Stimulated activated naive CD4-positive, alpha-beta T cell (primary cell): ENCODE measurements at regions not wholly inside any gene's neighbourhood (a gene's known extent, or its start where the extent isn't known, plus 50 kb on each side); places are given as distances from the start of the nearest gene placed in this dataset.
"Not testable (repeated sequence)": the region's sequence is repeated elsewhere in the genome, so short reads cannot be mapped to it uniquely, and the experiment has no call there.

Source experiments
- DNase-seq, 6 experiments: peaks; one replicate each; lab custom pipeline; 2025; lab: John Stamatoyannopoulos, UW

DNA sequence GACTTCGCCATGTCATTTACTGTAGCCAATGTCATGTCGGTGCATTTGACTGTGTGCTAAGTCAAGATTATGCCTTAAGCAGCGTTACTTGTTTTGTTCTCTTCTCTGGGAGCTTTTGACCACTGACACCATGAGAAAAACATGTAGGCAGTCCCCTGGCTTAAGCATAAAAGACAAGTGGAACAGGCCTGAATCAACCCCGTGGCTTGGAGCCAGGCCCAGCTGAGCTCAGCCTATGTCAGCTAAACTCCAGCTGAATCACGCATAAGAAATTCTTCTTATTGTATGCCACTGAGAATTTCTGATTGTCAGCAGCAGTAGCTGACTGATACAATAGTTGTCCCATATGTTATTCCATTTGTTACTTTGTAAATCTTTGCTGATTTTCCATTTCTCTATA lies 261.9 kb downstream of the CBLL2 start:
- no peak for DNase-seq

DNA sequence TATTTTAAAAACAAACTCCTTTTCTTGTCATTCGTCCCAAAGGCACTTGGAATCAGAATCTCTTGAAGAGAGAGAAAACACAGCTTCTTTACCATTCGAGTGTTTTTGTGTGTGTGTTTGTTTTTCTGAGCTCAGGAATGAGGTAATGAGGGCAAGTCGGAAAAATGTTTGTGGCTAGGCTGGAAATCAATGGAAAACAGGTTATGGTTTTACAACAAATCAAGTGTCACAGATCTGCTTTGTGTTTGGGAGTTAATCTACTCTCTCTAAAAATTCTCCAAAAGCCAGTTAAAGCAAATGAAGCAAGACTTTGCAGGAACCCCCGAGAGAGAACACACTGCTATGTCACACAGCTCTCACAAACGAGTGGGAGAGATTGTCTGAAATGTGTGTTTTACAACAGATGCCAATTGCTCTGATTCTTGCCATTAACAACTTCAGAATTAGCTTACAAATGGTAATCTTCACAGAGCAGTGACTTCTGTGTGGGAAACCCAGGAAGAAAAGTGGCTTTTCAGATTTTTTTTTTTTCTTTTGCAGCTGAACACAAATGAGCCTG lies 264.1 kb downstream of the CBLL2 start:
- DNase-seq, result no peak

DNA sequence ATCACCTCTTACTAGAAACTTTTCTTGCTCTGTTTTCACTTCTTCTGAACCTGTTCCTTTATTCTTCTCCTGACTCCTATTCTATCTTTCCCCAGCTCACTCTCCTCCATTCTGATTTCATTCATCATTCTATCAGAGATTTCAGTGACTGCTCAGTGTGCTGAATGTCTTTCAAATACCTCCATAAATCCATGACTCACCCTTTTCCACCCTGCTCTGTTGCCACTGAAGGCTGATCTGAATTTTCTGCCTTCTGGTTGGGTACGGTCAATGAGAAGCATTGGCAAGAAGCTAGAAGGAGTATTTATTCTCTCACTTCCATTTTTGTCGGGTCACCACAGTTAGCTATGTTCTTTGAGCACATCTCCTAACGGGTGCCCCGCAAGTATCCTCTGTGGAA lies 265.9 kb downstream of the CBLL2 start:
- DNase-seq, result no peak

DNA sequence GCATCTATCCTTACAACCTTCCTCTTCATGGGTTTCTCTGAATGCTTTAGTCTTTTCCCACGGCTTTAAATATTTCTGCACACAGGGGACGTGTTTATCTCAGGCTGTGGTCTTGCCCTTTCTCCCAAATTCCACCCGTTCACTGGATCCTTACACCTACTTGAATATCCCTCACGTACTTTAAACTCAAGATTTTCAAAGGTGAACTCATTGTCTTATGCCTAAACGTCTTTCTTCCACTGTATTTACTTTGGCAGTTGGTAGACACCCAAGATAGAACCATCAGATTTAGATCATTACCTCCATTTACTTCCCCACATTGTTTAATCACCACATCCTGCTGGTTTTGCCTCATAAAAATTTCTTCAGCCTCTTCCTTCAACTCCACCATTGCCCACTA lies 269.2 kb downstream of the CBLL2 start:
- DNase-seq, result no peak

DNA sequence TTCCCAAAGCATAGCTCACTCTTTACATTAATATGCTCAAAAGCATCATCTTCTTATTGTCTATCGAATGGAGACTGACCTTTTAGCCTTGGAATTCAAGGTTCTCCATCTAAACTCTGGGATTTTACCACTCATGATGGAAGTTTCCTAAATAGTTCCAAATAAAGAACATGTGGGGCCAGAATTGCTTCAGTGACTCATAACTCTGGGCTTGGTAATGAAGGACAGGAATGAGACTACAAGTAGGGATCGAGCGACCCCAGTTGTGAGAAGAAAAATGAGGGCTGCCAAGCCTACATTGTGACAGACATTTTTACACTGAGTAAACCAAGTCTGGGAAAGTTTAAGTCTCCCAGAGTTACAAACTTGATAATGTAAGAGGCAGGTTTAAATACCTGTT lies 269.9 kb downstream of the CBLL2 start:
- no peak for DNase-seq

DNA sequence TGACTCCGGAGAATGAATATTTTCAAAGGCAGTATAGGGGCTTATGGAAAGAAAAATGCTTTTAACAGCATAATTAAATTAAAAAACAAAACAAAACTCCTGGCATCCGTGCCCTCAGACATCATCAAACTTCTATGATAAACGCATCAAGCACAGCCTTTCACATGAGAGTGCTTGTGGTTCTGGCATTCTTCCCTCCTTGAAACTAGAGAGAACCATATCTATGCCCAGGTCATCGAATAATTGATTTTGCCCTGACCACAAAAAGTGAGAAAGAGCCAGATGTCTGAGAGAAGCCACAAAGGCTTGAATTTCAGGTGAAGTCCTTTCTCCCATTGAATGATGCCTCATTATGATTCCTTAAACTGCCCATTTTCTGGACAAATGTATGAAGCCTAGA lies 286.8 kb downstream of the CBLL2 start:
- DNase-seq, result no peak

DNA sequence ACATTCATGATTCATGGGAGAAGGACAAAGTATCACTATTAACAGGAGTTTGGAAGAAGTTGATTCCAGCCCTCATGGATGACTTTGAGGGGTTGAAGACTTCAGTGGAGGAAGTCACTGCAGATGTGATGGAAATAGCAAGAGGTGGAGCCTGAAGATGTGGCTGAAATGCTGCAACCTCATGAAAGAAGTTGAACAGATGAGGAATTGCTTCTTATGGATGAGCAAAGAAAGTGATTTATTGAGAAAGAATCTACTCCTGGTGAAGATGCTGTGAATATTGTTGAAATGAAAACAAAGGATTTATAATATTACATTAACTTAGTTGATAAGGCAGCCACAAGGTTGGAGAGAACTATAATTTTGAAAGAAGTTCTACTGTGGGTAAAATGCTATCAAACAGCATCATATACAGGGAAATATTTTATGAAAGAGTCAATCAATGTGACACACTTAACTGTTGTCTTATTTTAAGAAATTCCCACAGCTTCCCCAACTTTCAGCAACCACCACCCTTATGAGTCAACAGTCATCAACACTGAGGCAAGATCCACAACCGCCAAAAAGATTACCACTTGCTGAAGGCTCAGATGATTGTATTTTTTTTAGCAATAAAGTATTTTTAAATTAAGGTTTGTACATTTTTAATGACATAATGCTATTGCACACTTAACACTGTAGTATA lies 302.6 kb downstream of the CBLL2 start:
- no peak for DNase-seq

DNA sequence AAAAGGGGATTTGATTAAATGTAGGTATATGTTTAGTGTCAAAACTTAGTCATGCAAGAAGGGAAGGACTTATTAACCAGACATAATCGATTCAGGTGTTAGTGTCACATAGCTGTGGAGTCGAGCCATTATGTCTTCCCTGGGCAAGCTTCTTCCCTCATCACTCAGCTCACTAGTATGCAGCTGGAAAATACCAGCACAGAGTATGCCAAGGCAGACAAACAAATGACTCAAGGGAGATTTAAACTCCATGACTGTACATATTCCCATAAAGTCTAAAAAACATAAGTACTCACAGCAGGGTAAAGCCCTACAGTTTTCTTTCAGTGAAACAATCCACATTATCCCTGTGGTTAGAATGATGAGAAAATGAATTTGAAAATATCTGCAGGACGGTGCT lies 304.5 kb downstream of the CBLL2 start:
- DNase-seq, result no peak

DNA sequence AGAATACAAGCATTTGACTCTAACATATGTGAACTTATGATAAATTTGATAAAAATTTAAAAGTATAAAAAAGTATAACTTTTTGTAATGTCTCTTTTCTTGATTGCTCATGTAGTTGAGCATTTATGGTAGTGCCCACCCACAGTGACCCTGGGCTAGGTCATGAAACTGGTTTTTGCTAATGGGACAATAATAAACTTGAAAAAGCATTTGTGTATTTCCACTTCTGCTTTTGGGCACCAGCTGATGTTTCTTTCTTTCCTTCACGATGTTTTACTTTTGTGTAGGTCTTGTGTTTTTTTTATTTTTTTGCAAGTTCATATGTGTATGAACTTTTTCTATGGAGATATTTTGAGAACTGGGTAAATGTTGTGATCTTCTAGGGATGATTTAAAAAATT lies 313.1 kb downstream of the CBLL2 start:
- no peak for DNase-seq

DNA sequence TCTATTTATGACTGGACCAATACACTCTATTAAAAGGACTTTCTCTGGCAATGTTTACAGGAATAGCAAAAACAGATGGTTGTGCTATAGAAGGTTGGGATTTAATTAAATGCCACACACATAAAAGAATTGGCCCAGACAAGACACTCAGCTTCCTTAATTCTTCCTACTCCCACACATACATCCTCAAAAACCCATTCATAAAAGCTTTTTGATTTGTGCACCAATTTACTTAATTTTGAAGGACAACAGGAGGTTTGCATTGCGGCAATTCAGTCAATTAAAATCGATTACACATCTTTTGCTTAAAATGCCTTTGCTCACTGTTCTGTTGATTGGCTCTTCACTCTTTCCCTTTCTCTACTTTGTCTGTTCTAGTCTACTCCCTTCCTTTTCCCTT lies 317.1 kb downstream of the CBLL2 start:
- no peak for DNase-seq

DNA sequence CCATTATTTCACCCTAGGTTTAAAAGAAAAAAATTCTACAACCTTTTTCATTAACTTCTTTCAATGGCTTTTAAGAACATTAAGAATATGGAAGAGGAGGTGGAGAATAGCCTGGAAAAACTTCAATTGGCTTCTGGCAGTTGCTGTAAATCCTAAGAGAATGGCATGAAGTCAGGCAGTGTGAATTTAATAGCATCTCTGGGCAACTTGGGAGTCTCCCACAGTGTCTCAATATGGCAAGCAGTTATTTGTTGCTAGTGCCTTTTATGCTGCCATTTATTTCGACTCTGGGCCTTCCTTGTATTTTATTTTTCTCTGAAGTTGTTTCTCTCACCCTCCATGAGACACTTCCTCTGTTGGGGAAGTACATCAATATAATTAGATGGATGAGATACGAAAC lies 322.1 kb downstream of the CBLL2 start:
- DNase-seq, result no peak

DNA sequence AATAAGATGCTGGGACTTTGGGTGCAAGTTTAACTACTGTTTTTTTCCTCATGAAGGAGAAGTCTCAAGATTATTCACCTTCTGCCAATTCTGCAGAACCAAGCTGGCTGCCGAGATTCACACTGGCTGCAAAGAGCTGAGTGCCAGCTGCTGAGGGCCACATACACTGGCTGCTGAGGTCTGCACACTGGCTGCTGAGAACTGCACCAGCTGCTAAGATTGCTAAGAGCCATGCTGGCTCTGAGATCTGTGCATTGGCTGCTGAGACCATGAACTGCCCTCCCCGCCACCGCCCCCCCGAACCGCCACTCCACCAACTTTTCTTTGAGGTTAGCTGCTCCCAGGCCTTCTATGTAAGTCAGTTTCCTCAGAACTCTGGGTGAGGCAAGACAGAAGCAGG lies 330.3 kb downstream of the CBLL2 start:
- DNase-seq, result no peak

DNA sequence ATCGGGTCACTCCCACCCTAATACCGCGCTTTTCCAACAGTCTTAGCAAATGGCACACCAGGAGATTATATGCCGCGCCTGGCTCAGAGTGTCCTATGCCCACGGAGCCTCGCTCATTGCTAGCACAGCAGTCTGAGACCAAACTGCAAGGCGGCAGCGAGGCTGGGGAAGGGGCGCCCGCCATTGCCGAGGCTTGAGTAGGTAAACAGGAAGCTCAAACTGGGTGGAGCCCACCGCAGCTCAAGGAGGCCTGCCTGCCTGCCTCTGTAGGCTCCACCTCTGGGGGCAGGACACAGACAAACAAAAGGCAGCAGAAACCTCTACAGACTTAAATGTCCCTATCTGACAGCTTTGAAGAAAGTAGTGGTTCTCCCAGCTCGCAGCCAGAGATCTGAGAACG lies 336.7 kb downstream of the CBLL2 start:
- not testable (repeated sequence) for DNase-seq

DNA sequence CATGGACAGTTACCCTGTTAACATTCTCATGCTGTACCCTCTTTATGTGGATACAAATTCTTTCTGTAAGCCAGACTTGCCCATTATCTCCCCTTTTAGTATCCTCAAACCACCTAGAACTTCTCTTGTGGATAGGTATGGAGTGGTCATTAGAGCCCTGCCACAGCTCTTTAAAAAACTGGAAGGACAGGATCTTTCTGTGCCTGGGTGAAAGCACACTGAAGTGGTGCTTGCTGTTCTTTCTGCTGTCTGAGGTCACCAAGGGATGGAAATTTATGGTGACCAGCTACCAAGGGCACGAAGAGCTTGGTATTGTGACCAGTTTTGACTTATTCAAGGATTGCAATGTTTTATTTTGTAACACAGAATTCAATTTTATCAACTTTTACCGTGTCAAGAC lies 344.2 kb downstream of the CBLL2 start:
- no peak for DNase-seq

DNA sequence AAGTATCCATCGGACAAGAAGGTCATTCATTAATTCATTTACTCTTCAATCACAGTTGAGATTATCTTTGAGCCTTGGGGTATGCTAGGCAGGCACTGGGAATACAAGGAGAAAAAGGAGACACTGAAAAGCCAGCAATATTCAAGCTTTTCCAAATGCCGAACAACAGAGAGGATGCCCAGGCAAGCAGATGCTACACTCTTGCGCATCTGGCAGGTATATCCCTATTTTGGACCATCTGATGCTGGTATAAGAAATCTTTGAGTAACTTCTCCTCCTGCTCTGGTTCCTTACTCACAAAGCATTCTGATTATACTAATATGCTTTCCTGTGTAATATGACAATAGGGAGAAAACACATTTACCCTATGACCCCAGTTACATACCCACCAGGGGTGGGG lies 354.9 kb downstream of the CBLL2 start:
- no peak for DNase-seq

DNA sequence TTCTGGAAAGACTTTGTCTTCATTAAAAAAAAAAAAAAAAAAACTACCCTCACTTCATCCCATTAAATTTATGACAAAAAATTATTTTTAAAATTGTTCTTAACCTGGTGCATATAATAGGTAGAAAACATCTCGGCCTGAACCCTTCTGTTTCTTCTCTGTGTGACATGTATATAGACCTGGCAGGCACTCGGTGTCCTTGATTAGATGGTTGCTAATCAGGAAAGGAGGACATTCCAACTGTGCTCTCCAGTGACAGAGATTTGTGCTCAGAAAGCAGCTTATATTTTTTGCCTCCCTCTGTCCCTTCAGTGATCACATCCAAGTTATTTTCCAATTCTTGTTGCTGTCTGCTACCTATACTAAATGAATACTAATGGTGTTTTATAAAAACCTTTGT lies 355.6 kb downstream of the CBLL2 start:
- DNase-seq, result no peak

DNA sequence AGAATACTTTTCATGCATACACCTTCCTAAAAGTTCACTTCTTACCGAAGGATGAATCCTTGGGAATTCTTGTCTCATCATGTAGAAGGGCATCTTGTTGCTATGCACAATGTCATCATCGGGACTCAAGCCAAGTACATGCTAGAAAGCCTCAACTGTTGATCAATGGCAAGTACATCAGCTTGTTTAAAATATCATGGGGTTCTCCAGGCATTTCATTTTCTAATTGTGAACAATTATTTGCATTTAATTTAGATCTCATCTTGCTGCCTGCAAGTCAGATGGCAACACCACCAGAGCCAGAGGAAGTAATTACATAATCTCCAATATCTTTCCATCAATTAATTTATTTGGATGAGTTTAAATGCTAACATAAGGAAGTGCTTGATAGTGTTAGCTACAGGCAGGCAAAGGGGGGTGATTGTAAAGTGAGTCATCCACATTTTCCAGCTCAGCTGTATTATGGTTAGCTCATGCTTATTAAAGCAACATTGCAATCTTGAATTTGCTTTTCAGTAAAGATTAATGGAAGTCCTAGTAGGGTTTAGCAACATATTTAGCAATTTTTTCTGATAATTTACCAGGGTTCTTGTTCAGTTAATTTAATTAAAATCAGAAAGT lies 356.5 kb downstream of the CBLL2 start:
- no peak for DNase-seq

DNA sequence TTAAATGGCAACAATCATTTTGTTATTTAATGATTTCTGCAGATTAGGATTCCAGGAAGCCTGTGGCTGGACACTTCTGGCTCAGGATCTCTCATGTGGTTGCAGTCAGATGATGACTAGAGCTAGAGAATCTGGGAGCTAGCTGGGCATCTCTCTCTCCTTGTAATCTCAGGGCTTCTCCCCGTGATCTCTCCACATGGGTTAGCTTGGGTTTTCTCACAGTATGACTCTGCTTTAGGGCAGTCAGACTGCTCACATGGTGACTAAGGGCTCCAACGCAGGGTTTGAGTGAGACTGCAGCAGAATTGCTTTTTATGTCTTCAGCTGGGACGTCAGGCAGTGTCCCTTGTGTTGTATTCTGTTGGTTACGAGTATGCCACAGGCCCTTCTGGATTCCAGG lies 361.4 kb downstream of the CBLL2 start:
- DNase-seq, result no peak

DNA sequence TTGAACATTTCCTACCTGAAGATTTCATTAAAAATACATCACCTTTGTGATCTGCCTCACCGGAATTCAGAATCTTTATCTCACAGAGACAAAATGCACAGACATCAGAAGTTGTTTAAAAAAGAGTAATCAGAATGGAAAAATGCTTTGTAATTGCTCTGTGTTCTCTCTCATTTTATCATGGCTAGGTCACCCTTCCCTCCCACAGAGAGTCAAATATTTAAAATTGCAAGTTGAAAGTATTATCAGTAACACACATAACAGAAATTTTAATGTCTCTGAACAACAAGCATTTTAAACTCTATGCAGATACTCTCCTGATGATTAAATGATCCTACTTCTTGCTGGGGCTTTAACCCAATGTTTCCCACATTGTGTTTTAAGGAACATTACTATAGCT lies 362.0 kb downstream of the CBLL2 start:
- no peak for DNase-seq

DNA sequence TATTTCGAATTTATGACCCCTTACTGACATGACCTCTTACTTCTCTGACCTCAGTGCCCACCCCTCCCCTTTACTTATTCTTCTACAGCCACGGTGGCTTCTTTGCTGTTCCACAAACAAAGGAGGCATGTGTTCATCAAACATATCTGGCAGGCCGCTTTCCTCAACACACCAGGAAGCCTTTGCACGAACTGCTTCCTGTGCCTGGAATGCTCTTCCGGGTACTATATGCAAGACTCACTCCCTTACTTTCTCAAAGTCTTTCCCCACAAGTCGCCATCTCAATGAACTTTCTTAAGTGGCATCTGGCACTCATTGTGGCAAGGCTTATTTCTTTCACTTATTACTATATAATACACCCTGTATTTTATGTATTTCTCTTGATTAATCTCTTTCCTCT lies 351.5 kb upstream of the DDX53 start:
- DNase-seq, result no peak

DNA sequence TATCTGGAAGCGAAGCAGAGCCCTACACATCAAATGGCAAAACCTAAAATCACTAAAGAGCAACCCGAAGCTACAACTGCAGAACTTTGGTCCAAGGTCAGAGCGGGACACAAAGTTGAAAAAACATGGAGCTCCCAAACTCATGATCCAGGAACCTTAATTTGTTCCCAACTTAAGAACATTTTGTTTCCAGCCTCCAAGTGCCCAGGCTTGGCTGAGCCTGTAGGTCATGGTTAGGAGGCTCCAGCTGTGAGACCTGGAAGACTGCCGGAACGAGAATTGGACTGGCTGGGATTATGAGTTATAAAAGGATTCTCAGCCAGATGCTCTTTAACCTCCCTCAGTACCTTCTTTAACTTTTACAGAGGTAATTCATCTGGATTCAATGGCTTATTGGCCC lies 349.1 kb upstream of the DDX53 start:
- no peak for DNase-seq

DNA sequence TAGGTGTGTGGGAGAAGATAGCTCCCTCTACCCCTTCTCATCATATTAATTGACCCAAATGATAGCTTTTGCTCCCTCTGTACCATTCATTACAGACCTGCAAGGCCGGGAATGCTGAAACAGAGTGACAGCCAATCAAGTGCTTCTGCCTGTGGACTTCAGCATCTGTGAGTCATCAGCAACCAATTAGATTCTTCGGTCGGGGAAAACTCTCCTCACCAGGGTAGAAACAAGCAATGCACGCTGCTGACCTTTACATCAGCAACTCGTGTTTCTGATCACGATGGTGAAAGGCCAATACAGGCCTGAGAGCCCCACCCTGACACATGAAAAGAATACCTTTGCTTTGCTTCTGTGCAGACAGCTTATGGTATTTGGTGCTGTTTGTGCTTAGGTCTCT lies 347.2 kb upstream of the DDX53 start:
- no peak for DNase-seq

DNA sequence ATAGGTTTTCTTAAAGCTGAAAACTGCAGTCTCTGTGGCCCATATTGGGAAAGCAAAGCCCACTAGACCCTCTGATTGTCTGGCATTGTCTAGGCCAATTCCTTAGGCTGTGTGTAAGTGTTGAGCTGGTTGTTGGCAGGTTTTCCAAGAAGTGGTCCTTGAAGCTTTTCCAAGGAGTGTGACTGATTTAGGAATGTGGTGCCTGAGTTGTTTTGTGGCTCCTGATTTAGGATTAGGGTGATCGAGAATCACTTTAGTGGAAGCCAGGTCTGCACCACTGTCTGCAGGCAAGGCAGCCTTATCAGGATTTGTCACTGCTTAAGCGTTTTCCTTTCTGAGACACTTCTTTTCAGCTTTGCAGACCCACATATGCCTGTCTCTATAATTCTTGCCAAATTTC lies 339.0 kb upstream of the DDX53 start:
- no peak for DNase-seq

DNA sequence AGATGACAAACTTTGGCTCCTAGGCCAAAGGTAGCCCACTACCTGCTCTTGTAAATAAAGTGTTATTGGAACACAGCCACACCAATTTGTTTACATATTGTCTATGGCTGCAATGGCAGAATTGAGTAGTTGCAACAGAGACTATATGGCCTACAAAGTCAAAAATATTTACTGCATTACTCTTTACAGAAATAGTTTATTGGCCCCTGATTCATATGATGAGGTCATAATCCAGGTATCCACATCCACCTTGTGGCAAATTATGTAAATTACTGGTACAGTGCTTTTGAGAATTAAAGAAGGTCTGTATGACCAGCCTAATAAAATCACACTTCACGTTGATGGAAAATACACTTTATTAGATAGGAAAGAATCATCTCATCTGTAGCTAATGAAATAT lies 337.0 kb upstream of the DDX53 start:
- DNase-seq, result no peak
